ENCODE measurements at regions not wholly inside any gene's neighbourhood (a gene's known extent, or its start where the extent isn't known, plus 50 kb on each side); places are given as distances from the start of the nearest gene placed in this dataset.
A peak's percentile ranks its signal among the peaks of the same experiment; 100 is the strongest.

- DNase-seq, result no peak
These were observed 56.0 kb upstream of the CTTNBP2 start for GRCh38 chr7:117929237-117929636.

GRCh38 chr7:117931314-117931713, 58.1 kb upstream of the CTTNBP2 start:
- no peak for DNase-seq

GRCh38 chr7:117937049-117937752, 64.0 kb upstream of the CTTNBP2 start:
- DNase-seq, result no peak

GRCh38 chr7:117937753-117938483, 64.7 kb upstream of the CTTNBP2 start:
- DNase-seq, result no peak

- no peak for DNase-seq
These were observed 68.0 kb upstream of the CTTNBP2 start for GRCh38 chr7:117941138-117941810.

- no peak for DNase-seq
These were observed 69.5 kb upstream of the CTTNBP2 start for GRCh38 chr7:117942780-117943179.

- DNase-seq, result no peak
These were observed 71.6 kb upstream of the CTTNBP2 start for GRCh38 chr7:117944886-117945285.

GRCh38 chr7:117946151-117946633, 73.0 kb upstream of the CTTNBP2 start:
- no peak for DNase-seq

- no peak for DNase-seq
These were observed 76.0 kb upstream of the CTTNBP2 start for GRCh38 chr7:117949232-117949631.

- DNase-seq, result no peak
These were observed 77.5 kb upstream of the CTTNBP2 start for GRCh38 chr7:117950601-117951260.

GRCh38 chr7:117951285-117951684, 78.0 kb upstream of the CTTNBP2 start:
- DNase-seq, result no peak

- DNase-seq, result peak; percentile 49
These were observed 78.5 kb upstream of the CTTNBP2 start for GRCh38 chr7:117951691-117952280.

GRCh38 chr7:117955046-117955445, 81.8 kb upstream of the CTTNBP2 start:
- no peak for DNase-seq

- DNase-seq, result no peak
These were observed 87.1 kb upstream of the CTTNBP2 start for GRCh38 chr7:117960351-117960750.

- no peak for DNase-seq
These were observed 88.0 kb upstream of the CTTNBP2 start for GRCh38 chr7:117961235-117961634.

- DNase-seq, result no peak
These were observed 89.2 kb upstream of the CTTNBP2 start for GRCh38 chr7:117962366-117962994.

GRCh38 chr7:117963264-117964197, 90.3 kb upstream of the CTTNBP2 start:
- DNase-seq, result no peak

- no peak for DNase-seq
These were observed 97.6 kb upstream of the CTTNBP2 start for GRCh38 chr7:117970801-117971200.

- no peak for DNase-seq
These were observed 98.5 kb upstream of the CTTNBP2 start for GRCh38 chr7:117971556-117972244.

GRCh38 chr7:117972606-117973005, 99.4 kb upstream of the CTTNBP2 start:
- DNase-seq, result no peak

GRCh38 chr7:117973975-117974374, 100.7 kb upstream of the CTTNBP2 start:
- no peak for DNase-seq

Data from NCI-H2029 (cell line).